GM20431 (cell line): ENCODE measurements at regions not wholly inside any gene's neighbourhood (a gene's known extent, or its start where the extent isn't known, plus 50 kb on each side); places are given as distances from the start of the nearest gene placed in this dataset.
"Not testable (repeated sequence)": the region's sequence is repeated elsewhere in the genome, so short reads cannot be mapped to it uniquely, and the experiment has no call there.

Source experiments
- in situ Hi-C: fragments of 300-500 bp; cut with MseI, MboI; formaldehyde crosslinking; loops from one replicate; pipeline ENCODE4 v1.15.0; 2020; ENCODE audit warnings: low sequenced_read_pairs; ENCODE audit not compliant: unreplicated experiment

GRCh38 chr16:79897104-79897452 is 296.5 kb upstream of the MAF start:
- in situ Hi-C loops, result no loop called here

DNA sequence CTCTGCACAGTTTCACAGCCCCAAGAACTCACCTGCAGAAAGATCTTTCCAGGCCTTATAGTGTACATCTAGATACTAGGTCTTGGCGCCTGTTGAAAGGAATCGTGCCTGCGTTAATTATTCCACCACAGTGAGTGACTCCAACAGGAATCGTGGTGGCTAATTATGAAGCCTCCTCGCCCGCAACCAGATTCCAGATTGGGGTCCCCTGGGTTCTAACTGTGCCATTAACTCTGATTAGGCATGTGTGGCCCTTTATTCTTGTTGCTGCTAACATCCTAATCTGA is 295.3 kb upstream of the MAF start:
- in situ Hi-C loops, result no loop called here

GRCh38 chr16:79895053-79895916 is 294.7 kb upstream of the MAF start:
- in situ Hi-C loops, result no loop called here

- in situ Hi-C loops, result no loop called here
Observed at GRCh38 chr16:79893445-79893844, 292.9 kb upstream of the MAF start.

DNA sequence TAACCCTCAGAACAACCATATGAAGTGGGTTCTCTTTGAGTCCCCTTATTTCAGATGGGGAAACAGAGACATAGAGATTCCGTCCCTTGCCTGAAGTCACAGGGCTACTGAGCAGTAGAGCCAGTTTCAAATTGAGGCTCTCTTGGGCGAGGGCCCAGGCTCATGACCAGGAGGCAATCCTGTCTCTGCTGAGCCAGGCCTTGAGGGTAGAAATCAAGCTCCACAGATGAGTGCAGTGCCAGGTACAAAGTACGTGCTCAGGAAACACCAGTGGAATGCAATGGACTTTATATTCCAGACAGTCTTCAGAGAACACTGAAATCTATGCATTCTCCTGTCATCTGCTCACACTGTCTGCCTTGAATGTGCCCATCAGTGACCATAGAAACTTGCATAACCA is 291.7 kb upstream of the MAF start:
- in situ Hi-C loops, result no loop called here

DNA sequence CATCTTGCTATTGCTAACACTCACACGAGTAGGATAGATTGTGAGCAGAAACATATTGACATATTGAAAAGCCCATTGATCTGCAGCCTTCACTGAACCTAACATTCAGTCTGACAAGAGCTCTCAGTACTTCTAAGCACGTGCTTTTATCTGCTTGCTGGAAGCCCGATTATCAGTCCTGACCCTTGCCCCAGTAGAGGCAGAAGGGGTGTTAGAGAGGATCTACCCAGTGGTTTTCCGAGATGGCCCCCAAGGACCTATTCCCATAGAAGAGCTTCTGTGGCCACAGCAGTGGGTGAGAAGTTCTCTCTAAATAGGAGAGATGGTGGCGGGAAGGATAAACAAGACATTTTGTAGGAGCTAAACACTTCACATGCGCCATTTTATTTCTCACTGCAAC is 290.9 kb upstream of the MAF start:
- in situ Hi-C loops, result no loop called here

DNA sequence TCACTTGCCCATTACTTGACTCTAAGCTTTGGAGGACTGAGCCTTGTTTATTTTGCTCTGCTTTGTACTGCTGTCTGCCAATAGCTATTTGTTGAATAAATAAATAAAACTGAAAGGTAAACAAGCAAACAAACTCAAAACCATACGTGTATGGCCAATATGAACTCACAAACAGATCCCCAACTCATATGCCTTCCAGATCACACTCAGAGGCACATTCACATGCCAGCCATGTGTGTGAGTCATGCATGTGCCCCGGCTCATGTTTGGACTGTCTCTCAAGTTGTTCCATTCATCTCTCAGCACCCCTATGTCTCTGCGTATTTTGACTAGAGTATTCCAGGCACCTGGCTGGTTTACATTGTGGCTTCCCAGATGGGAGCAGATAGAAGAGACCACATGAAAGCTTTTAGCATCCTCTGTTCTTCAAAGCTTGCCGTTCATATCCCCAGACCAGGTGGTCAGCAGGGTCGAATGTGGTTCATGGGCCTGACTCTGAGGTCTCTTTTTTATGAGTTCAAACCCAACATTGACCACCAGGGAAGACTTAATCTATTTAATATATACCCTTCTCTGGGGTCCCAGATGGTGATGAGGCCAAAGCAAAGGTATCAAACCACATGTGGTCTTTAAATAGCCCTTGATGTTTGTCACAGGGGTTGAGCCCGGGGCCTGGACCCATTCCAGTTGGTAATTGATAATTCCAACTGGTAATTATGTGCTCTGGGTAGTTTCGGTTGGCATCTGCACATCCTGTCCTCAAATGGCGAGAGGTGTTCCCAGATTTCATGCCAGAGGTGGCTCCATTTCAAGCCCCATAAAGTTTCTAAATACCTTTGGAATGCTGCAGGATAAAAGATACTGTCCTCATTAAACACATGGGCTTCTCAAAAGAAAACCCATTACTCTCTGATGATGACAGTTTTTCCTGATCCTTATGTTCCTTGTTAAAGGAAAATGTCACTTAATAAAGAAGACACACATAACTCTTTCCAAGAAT is 287.3 kb upstream of the MAF start:
- in situ Hi-C loops, result no loop called here

GRCh38 chr16:79885320-79885719 is 284.8 kb upstream of the MAF start:
- in situ Hi-C loops, result no loop called here

GRCh38 chr16:79883494-79883893 is 283.0 kb upstream of the MAF start:
- in situ Hi-C loops, result no loop called here

GRCh38 chr16:79882340-79883005 is 281.9 kb upstream of the MAF start:
- in situ Hi-C loops, result no loop called here

- in situ Hi-C loops, result not testable (repeated sequence)
Observed at GRCh38 chr16:79881107-79881506, 280.6 kb upstream of the MAF start.

- in situ Hi-C loops, result no loop called here
Observed at GRCh38 chr16:79876332-79876730, 275.8 kb upstream of the MAF start.

DNA sequence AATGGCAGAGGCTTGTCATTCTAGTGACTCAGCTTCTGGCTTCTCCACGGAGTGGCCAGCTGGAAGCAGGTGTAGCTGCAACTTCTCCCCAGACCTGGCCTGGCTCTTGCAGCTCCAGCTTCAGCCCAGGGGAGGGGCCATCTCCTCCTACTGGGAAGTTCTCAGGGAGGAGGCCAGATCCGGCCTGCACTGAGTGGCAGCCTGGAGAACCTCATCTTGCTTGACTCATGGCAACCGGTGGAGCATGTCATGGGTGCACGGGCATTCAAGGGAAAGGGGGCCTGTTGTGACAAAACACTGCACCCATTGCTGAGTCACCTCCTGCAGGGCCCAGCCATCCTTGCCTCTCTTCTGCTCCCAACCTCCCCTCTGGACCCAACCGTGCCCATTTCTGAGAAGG is 273.9 kb upstream of the MAF start:
- in situ Hi-C loops, result no loop called here

DNA sequence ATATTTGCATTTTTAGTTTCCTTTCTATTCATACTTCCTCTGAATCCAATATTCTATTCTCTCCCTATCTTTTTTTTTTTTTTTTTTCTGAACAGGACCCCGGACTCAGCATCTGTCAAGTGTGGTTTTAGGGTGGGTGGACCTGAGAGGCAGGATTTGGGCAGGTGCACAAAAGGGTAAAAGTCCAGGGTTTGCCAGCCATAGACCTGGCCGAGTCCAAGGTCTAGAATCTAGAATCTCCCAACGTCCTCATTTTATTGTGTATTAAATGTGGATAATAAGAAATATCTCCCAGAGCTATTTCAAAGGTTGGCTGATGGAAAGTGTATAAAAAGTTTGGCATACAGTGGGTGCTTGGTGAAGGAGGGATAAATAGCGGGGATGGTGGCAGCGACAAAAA is 273.3 kb upstream of the MAF start:
- in situ Hi-C loops, result no loop called here

DNA sequence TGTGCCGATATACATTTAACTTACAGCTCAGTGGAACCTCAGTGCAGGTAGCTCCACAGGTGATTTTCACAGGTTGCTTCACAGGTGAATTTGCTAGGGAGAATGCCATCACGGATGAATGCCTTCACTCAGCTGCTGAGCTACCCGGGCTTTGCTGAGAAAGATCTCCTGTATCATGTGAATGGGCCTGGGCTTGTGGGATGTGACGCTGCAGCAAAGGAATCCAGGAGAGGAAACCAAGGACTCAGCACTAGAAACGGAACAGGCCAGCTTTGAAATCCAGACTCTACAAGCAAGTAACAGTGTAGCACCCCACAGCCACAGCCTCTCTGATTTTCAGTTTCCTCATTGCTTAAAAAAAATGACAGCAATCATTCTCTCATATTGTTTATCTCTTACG is 271.4 kb upstream of the MAF start:
- in situ Hi-C loops, result no loop called here

DNA sequence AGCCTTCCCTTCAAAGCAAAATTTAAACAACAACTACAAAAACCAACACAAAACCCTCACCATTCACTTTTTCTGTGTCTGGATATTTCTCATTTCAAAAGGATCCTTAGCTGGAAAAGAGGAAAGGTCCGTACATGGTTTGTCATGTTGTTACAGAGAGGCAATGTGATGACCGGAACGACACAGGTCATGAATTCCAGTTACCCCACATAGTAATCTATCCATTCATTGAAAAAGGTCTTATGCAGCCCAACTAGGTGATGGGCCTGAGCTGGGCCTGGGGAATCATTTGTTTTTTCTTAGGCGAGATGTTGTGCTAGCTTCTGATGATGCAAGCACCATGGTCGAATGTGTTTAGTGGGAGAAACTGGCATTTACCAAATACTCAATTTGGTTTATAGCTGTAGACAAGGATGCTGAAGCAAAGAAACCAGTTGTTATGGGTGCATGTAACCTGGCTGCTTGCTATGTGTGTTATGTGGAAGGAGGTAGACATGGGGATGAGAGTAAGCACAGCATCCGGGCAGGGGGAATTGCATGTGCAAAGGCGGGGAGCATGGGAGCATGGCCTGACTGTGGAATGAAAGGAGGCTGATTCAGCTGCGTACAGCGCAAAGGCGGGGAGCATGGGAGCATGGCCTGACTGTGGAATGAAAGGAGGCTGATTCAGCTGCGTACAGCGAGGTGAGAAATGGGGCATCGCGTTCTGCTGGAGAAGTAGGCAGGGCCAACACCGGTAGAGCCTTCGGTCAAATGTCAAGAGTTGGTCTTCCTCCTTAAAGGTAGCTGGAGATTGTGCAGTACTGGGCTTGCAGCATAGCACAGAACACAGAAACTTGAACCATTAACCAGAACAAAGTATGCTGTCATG is 269.7 kb upstream of the MAF start:
- in situ Hi-C loops, result no loop called here

DNA sequence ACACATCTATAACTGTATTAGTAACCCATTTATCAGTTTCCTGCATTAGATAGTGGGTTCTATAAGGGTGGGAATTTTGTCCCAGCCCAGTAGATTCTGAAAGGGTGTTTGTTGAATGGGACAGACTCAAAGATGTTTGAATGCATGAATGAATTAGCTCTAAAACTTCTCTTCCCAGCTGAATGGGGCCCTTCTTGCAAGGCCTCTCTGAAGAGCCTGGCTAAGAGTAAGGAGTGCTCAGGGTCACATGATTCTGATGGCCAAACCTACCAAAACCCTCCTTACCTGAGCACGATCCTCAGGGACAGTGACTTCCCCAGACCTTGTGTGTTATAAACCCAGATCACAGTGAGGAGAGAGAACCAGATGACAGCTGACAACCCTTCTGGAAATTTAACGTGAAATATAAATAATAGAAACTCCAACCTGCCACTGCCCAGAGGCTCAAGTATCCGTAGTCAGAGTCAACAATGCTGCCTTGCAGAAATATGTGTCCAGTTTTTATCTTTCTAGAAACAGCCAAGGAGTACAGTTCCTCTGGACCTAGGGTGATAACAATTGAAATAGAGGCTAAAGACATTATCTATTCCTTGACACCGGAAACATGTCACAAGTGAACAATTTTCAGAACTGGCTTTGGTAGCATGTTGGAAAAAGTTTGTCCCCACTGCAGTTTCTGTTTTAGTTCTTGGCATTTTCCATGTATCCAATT is 268.9 kb upstream of the MAF start:
- in situ Hi-C loops, result no loop called here

GRCh38 chr16:79868841-79869240 is 268.3 kb upstream of the MAF start:
- in situ Hi-C loops, result no loop called here

DNA sequence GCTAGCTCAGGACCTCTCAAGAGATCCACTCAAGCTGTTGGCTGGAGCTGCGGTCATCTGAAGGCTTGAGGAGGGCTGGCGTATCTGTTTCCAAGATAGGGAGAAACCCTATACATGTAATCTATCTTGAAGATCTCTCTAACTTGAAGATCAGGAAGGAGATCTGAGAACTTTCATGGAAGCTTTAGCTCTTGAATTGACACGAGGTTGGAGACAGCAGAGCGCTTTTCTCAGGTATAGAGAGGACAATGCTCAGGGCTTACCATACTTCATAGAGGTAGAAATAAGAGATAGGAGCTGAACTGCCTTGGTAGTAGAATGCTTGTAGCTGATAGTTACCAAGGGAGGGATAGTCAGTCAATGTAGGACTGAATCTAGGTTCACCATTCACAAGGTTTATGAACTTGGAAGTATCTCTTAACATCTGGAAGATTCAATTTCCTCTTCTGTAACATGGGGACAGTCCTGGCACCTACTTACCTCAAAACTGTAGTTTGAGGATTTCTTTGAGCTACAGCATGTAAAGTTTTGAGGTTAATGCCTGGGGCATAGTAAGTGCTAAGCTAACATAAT is 267.0 kb upstream of the MAF start:
- in situ Hi-C loops, result no loop called here
